Activated gamma-delta T cell treated with Interleukin-2 at 50 U/mL for 16 hours (primary cell): ENCODE measurements at regions not wholly inside any gene's neighbourhood (a gene's known extent, or its start where the extent isn't known, plus 50 kb on each side); places are given as distances from the start of the nearest gene placed in this dataset.
"Not testable (repeated sequence)": the region's sequence is repeated elsewhere in the genome, so short reads cannot be mapped to it uniquely, and the experiment has no call there.

Source experiments
- DNase-seq: peaks from one replicate; pipeline ENCODE4 v3.0.0-alpha.2; 2020

GRCh38 chr10:28969413-28969812, 292.1 kb downstream of the BAMBI start:
- no peak for DNase-seq

- no peak for DNase-seq
These were observed 292.9 kb downstream of the BAMBI start for GRCh38 chr10:28970231-28970630.

GRCh38 chr10:28971255-28971654, 293.9 kb downstream of the BAMBI start:
- DNase-seq = no peak

GRCh38 chr10:28971764-28972163, 294.4 kb downstream of the BAMBI start:
- no peak for DNase-seq

- DNase-seq = no peak
These were observed 296.1 kb downstream of the BAMBI start for GRCh38 chr10:28973309-28973972.

GRCh38 chr10:28975891-28976531, 298.7 kb downstream of the BAMBI start:
- DNase-seq = no peak

- DNase-seq = no peak
These were observed 300.2 kb downstream of the BAMBI start for GRCh38 chr10:28977518-28977917.

- DNase-seq = no peak
These were observed 302.9 kb downstream of the BAMBI start for GRCh38 chr10:28980264-28980663.

- no peak for DNase-seq
These were observed 303.7 kb downstream of the BAMBI start for GRCh38 chr10:28981007-28981406.

- no peak for DNase-seq
These were observed 305.7 kb downstream of the BAMBI start for GRCh38 chr10:28982974-28983373.

- no peak for DNase-seq
These were observed 305.1 kb upstream of the LYZL1 start for GRCh38 chr10:28983799-28984198.

- DNase-seq = no peak
These were observed 304.4 kb upstream of the LYZL1 start for GRCh38 chr10:28984431-28984830.

GRCh38 chr10:28985137-28985885, 303.6 kb upstream of the LYZL1 start:
- no peak for DNase-seq

GRCh38 chr10:28986117-28986792, 302.6 kb upstream of the LYZL1 start:
- DNase-seq = no peak

GRCh38 chr10:28986856-28987255, 302.0 kb upstream of the LYZL1 start:
- DNase-seq = no peak

- DNase-seq = no peak
These were observed 301.1 kb upstream of the LYZL1 start for GRCh38 chr10:28987555-28988320.

GRCh38 chr10:28988980-28989379, 299.9 kb upstream of the LYZL1 start:
- no peak for DNase-seq

- peak; percentile 17 for DNase-seq
These were observed 297.3 kb upstream of the LYZL1 start for GRCh38 chr10:28991333-28992270.

- no peak for DNase-seq
These were observed 295.8 kb upstream of the LYZL1 start for GRCh38 chr10:28993056-28993455.

GRCh38 chr10:28993861-28994260, 295.0 kb upstream of the LYZL1 start:
- no peak for DNase-seq

GRCh38 chr10:28994802-28995201, 294.1 kb upstream of the LYZL1 start:
- not testable (repeated sequence) for DNase-seq

- no peak for DNase-seq
These were observed 293.4 kb upstream of the LYZL1 start for GRCh38 chr10:28995497-28995896.
